Hepatocyte (in vitro differentiated cells): ENCODE measurements at regions not wholly inside any gene's neighbourhood (a gene's known extent, or its start where the extent isn't known, plus 50 kb on each side); places are given as distances from the start of the nearest gene placed in this dataset.

Source experiments
- DNase-seq: peaks from one replicate; pipeline ENCODE4 v3.0.0-alpha.2; 2016; ENCODE audit warnings: low spot score
- H2AFZ ChIP-seq: fragments of 200-600 bp; sonication (generic); 2 replicates; pipeline ENCODE4 v1.6.0; 2016; ENCODE audit warnings: antibody characterized with exemption, mild to moderate bottlenecking
- H3K27ac ChIP-seq: fragments of 200-600 bp; sonication (generic); 2 replicates; pipeline ENCODE4 v1.5.1; 2016; ENCODE audit warnings: mild to moderate bottlenecking
- H3K27me3 ChIP-seq: fragments of 200-600 bp; sonication (generic); 2 replicates; pipeline ENCODE4 v1.6.1; 2016
- H3K36me3 ChIP-seq: fragments of 200-600 bp; sonication (generic); replicated peaks from 2 replicates; pipeline ENCODE4 v1.5.1; 2016; ENCODE audit warnings: low read depth; ENCODE audit not compliant: insufficient read depth
- H3K4me1 ChIP-seq: fragments of 200-600 bp; sonication (generic); 2 replicates; pipeline ENCODE4 v1.5.1; 2016; ENCODE audit warnings: mild to moderate bottlenecking, moderate library complexity; ENCODE audit not compliant: insufficient read depth
- H3K4me2 ChIP-seq: fragments of 200-600 bp; sonication (generic); 2 replicates; pipeline ENCODE4 v1.6.0; 2016
- H3K4me3 ChIP-seq: fragments of 200-600 bp; sonication (generic); 2 replicates; pipeline ENCODE4 v1.5.1; 2016; ENCODE audit warnings: mild to moderate bottlenecking
- H3K79me2 ChIP-seq: fragments of 200-600 bp; sonication (generic); 2 replicates; pipeline ENCODE4 v1.6.0; 2017; ENCODE audit warnings: mild to moderate bottlenecking
- H3K9me2 ChIP-seq: fragments of 200-600 bp; sonication (generic); replicated peaks from 2 replicates; pipeline ENCODE4 v1.6.0; 2017; ENCODE audit warnings: mild to moderate bottlenecking; ENCODE audit not compliant: insufficient read depth
- H3K9me3 ChIP-seq: fragments of 200-600 bp; sonication (generic); 2 replicates; pipeline ENCODE4 v1.5.1; 2016; ENCODE audit warnings: low read depth, mild to moderate bottlenecking
- H4K20me1 ChIP-seq: fragments of 200-600 bp; sonication (generic); 2 replicates; pipeline ENCODE4 v1.6.0; 2016; ENCODE audit warnings: mild to moderate bottlenecking; ENCODE audit not compliant: insufficient read depth, poor library complexity, severe bottlenecking
- CTCF ChIP-seq: fragments of 200-600 bp; sonication (generic); IDR thresholded peaks from 2 replicates; pipeline ENCODE4 v1.5.1; 2016; ENCODE audit warnings: antibody characterized with exemption, mild to moderate bottlenecking; ENCODE audit not compliant: poor library complexity
- EZH2 ChIP-seq: fragments of 200-600 bp; sonication (generic); IDR thresholded peaks from 2 replicates; pipeline ENCODE4 v1.6.1; 2016; ENCODE audit warnings: antibody characterized with exemption, mild to moderate bottlenecking, borderline replicate concordance
- EZH2phosphoT487 ChIP-seq: fragments of 200-600 bp; sonication (generic); IDR thresholded peaks from one replicate; pipeline ENCODE4 v1.6.1; 2018; ENCODE audit warnings: antibody characterized with exemption, mild to moderate bottlenecking, low read depth, moderate library complexity; ENCODE audit not compliant: unreplicated experiment, severe bottlenecking
- WGBS: methylation state at CpG from one replicate; pipeline ENCODE4 v1.1.6; 2016; ENCODE audit warnings: low lambda C conversion rate; ENCODE audit errors: missing lambda C conversion rate; 5-methylcytosine and 5-hydroxymethylcytosine counted together

GRCh38 chr9:136597141-136597885 lies 51.5 kb upstream of the NOTCH1 start:
- no peak overlapping the region for H3K4me2 ChIP-seq
- H3K27ac ChIP-seq: peak overlapping the region; percentile 60
- no peaks in the 10 kb centered on the region for H3K27me3 ChIP-seq
- H3K4me3 ChIP-seq: no peak overlapping the region
- no peaks in the 10 kb centered on the region for H4K20me1 ChIP-seq
- H3K9me3 ChIP-seq: no peaks in the 10 kb centered on the region
- no peak for TF ChIP-seq EZH2phosphoT487
- no peak for TF ChIP-seq EZH2
- no peak for TF ChIP-seq CTCF
- WGBS: 83% methylated on average over 12 of the region's 13 CpGs
- DNase-seq: no peak
- H2AFZ ChIP-seq: no peak overlapping the region
- no peaks in the 10 kb centered on the region for H3K9me2 ChIP-seq
- H3K79me2 ChIP-seq: no peaks in the 10 kb centered on the region
- peaks cover 17% of the 10 kb centered on the region for H3K4me1 ChIP-seq
- H3K36me3 ChIP-seq: no peaks in the 10 kb centered on the region

GRCh38 chr9:136596630-136597031 lies 50.8 kb upstream of the NOTCH1 start:
- H4K20me1 ChIP-seq: no peaks in the 10 kb centered on the region
- no peaks in the 10 kb centered on the region for H3K9me3 ChIP-seq
- no peaks in the 10 kb centered on the region for H3K9me2 ChIP-seq
- no peak overlapping the region for H2AFZ ChIP-seq
- DNase-seq: no peak
- H3K4me2 ChIP-seq: no peak overlapping the region
- 73% methylated on average over 16 of the region's 16 CpGs for WGBS
- H3K27ac ChIP-seq: peak overlapping the region; percentile 71
- H3K79me2 ChIP-seq: no peaks in the 10 kb centered on the region
- no peaks in the 10 kb centered on the region for H3K36me3 ChIP-seq
- peaks cover 17% of the 10 kb centered on the region for H3K4me1 ChIP-seq
- H3K4me3 ChIP-seq: no peak overlapping the region
- TF ChIP-seq EZH2 (no peak), EZH2phosphoT487 (no peak), CTCF (no peak)
- no peaks in the 10 kb centered on the region for H3K27me3 ChIP-seq

- no peak for DNase-seq
- H3K4me2 ChIP-seq: no peak overlapping the region
Measured at GRCh38 chr9:136596217-136596616, 50.4 kb upstream of the NOTCH1 start.

More at GRCh38 chr9:136596217-136596616, 50.4 kb upstream of the NOTCH1 start:
- Histone ChIP-seq H3K4me3 (no peak overlapping the region), H3K9me2 (no peaks in the 10 kb centered on the region), H3K27me3 (no peaks in the 10 kb centered on the region), H4K20me1 (no peaks in the 10 kb centered on the region), H3K79me2 (no peaks in the 10 kb centered on the region), H2AFZ (no peak overlapping the region), H3K4me1 (peaks cover 17% of the 10 kb centered on the region), H3K36me3 (no peaks in the 10 kb centered on the region), H3K9me3 (no peaks in the 10 kb centered on the region), H3K27ac (peak overlapping the region; percentile 71)
- no peak for TF ChIP-seq CTCF
- TF ChIP-seq EZH2phosphoT487: no peak
- TF ChIP-seq EZH2: no peak
- 69% methylated on average over 8 of the region's 8 CpGs for WGBS
